SK-N-SH (cell line): ENCODE measurements at regions not wholly inside any gene's neighbourhood (a gene's known extent, or its start where the extent isn't known, plus 50 kb on each side); places are given as distances from the start of the nearest gene placed in this dataset.

Experiments used
- RCOR1 ChIP-seq: fragments of 150-350 bp; IDR thresholded peaks from 2 replicates; pipeline ENCODE4 v1.6.1; 2017; ENCODE audit warnings: antibody characterized with exemption, low read length
- TF ChIP-seq, protein P1 (sequence below): fragments of 200-600 bp; sonication (generic); IDR thresholded peaks from 2 replicates; pipeline ENCODE4 v1.6.1; 2017; ENCODE audit warnings: antibody characterized with exemption, mild to moderate bottlenecking, moderate library complexity
- TF ChIP-seq, protein P2 (sequence below): IDR thresholded peaks from 2 replicates; pipeline ENCODE4 v1.6.1; 2012; ENCODE audit warnings: mild to moderate bottlenecking, low read depth, low read length, moderate library complexity

DNA sequence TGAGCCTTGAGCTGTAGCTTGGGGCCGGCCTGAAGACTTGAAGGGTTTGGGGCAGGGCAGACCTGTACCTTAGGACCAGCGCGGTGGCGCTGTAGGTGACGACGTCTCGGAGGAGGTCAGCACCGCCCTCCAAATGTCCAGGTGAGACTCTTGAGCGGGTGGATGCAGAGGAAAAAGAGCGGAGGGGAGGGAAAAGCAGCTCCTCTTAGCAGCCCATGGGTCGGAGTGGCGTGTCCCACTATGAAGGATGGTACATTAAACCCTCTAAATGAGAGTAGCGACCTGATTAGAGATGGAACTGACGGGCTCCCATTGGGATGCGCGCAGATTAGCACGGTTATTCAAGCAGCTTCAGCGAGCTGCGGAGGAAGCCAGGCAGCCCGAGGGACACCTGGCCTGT, 77.0 kb upstream of the MAP1LC3B2 start:
- TF ChIP-seq RCOR1: no peak
- TF ChIP-seq, protein P1, sequence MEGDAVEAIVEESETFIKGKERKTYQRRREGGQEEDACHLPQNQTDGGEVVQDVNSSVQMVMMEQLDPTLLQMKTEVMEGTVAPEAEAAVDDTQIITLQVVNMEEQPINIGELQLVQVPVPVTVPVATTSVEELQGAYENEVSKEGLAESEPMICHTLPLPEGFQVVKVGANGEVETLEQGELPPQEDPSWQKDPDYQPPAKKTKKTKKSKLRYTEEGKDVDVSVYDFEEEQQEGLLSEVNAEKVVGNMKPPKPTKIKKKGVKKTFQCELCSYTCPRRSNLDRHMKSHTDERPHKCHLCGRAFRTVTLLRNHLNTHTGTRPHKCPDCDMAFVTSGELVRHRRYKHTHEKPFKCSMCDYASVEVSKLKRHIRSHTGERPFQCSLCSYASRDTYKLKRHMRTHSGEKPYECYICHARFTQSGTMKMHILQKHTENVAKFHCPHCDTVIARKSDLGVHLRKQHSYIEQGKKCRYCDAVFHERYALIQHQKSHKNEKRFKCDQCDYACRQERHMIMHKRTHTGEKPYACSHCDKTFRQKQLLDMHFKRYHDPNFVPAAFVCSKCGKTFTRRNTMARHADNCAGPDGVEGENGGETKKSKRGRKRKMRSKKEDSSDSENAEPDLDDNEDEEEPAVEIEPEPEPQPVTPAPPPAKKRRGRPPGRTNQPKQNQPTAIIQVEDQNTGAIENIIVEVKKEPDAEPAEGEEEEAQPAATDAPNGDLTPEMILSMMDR: no peak
- TF ChIP-seq, protein P2, sequence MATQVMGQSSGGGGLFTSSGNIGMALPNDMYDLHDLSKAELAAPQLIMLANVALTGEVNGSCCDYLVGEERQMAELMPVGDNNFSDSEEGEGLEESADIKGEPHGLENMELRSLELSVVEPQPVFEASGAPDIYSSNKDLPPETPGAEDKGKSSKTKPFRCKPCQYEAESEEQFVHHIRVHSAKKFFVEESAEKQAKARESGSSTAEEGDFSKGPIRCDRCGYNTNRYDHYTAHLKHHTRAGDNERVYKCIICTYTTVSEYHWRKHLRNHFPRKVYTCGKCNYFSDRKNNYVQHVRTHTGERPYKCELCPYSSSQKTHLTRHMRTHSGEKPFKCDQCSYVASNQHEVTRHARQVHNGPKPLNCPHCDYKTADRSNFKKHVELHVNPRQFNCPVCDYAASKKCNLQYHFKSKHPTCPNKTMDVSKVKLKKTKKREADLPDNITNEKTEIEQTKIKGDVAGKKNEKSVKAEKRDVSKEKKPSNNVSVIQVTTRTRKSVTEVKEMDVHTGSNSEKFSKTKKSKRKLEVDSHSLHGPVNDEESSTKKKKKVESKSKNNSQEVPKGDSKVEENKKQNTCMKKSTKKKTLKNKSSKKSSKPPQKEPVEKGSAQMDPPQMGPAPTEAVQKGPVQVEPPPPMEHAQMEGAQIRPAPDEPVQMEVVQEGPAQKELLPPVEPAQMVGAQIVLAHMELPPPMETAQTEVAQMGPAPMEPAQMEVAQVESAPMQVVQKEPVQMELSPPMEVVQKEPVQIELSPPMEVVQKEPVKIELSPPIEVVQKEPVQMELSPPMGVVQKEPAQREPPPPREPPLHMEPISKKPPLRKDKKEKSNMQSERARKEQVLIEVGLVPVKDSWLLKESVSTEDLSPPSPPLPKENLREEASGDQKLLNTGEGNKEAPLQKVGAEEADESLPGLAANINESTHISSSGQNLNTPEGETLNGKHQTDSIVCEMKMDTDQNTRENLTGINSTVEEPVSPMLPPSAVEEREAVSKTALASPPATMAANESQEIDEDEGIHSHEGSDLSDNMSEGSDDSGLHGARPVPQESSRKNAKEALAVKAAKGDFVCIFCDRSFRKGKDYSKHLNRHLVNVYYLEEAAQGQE: no peak
